ENCODE measurements at regions not wholly inside any gene's neighbourhood (a gene's known extent, or its start where the extent isn't known, plus 50 kb on each side); places are given as distances from the start of the nearest gene placed in this dataset.

DNA sequence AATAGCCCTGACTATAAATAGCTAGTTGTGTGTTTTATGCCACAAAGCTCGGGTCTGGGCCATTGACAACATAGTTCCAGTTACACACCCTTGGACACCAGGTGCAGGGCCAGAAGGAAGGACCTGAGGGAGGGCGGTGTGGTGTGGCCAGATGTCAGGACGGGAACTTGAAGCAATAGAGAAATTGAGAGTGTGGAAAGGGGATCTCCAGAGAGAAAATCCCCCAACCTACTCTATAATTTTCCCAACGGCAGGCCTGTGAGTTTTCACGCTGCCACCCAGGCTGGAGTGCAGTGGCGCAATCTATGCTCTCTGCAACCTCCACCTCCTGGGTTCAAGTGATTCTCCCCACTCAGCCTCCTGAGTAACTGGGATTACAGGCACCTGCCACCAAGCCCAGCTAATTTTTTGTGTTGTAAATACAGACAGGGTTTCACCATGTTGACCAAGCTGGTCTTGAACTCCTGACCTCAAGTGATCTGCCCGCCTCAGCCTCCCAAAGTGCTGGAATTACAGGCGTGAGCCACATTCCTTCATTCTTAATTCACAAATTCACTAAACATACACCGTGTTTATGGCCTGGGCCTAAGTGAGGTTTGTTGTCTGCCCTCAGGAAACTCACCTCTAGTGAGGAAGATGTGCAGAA, 70.8 kb upstream of the KLF13 start:
- no peak overlapping the region for H3K27ac ChIP-seq
- peak in 1 of 8 experiments; percentile 32 for ATAC-seq (replicated peaks in 6 of 8)
- no peak overlapping the region for H3K4me3 ChIP-seq
- 0 to 100% (median 81%) methylated on average over 1 to 4 of the region's 9 CpGs; no CpG with 5 or more reads in 2 of the 10 experiments for whole genome bisulfite sequencing, 10 experiments
- in situ Hi-C loops (cut with MboI; ENCODE audit: low pct_unique_long_range_greater_than_20kb in 2 of 9, low sequenced_read_pairs in 9 of 9, unreplicated experiment in 9 of 9), result no loop called here
- H3K4me1 ChIP-seq (replicated peaks in 1 of 2), result no peaks in the 10 kb centered on the region

DNA sequence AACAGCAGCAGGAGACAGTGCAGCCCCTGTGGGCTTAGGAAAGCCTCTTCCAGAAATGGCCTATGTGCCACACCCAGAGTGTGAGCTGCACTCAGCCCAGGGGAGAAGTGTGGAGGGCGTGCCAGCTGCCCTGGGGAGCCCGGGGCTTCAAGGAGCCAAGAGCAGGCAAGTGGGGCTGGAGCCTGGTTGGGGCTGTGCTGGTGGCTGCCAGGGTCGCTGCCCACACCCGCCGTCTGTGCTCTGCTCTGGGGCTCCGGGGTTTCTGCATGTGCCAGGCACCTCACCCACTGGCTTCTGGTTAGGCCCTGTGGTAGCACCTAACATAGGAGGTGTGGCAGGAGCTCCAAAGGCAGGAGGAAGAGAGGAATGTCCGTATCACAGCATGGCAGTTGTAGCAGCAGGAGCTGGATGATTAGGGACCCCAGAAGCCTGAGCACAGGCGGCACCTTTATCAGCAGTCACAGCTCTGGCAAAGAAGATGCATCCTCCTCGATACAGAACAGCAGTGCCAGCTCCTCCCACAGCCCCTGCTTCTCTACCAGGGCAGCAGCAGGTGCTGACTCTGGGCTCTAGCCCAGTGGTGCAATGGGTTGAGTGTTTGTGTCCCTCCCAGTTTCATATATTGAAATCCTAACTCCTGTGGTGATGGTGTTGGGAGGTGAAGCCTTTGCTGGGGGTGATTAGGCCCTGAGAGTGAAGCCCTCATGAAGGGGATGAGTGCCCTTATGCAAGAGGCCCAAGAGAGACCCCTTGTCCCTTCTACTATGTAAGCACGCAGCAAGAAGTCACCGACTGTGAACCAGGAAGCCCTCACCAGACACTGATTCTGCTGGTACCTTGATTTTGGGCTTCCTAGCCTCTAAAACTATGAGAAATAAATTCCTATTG, 70.0 kb upstream of the KLF13 start:
- no peak overlapping the region for H3K27ac ChIP-seq
- in situ Hi-C loops (cut with MboI; ENCODE audit: low pct_unique_long_range_greater_than_20kb in 2 of 9, low sequenced_read_pairs in 9 of 9, unreplicated experiment in 9 of 9), result no loop called here
- peak in 3 of 8 experiments; percentile 35 to 60 (median 48) for ATAC-seq (replicated peaks in 6 of 8)
- 60 to 100% (median 83%) methylated on average over 1 to 7 of the region's 11 CpGs; no CpG with 5 or more reads in 3 of the 10 experiments for WGBS, 10 experiments
- no peak overlapping the region for H3K4me3 ChIP-seq
- no peaks in the 10 kb centered on the region for H3K4me1 ChIP-seq (replicated peaks in 1 of 2)

DNA sequence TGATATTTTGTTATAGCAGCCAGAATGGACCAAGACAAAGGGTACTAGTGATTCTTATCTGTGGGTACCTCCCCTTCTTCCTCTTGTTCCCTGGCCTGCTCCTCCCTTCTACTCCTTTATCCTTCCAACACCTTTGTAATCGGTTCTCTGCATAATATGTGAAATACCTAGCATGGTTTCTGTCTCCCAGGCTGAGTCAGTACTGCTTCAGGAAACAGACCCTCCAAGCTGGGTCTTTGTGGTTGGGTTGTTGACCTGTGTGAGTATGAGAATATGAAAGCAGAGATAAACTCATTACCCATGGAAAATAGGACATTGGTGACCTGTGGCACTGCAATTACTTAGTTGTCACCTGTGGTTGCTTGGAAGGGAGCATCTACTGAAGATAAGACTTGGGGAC, 69.3 kb upstream of the KLF13 start:
- Histone ChIP-seq H3K4me1 (replicated peaks in 1 of 2) (no peaks in the 10 kb centered on the region), H3K27ac (no peak overlapping the region), H3K4me3 (no peak overlapping the region)
- no peak for ATAC-seq (replicated peaks in 6 of 8)
- in situ Hi-C loops (cut with MboI; ENCODE audit: low pct_unique_long_range_greater_than_20kb in 2 of 9, low sequenced_read_pairs in 9 of 9, unreplicated experiment in 9 of 9), result no loop called here
- WGBS, 10 experiments, result 50 to 75% (median 57%) methylated on average over 1 of the region's 1 CpG; no CpG with 5 or more reads in 7 of the 10 experiments

DNA sequence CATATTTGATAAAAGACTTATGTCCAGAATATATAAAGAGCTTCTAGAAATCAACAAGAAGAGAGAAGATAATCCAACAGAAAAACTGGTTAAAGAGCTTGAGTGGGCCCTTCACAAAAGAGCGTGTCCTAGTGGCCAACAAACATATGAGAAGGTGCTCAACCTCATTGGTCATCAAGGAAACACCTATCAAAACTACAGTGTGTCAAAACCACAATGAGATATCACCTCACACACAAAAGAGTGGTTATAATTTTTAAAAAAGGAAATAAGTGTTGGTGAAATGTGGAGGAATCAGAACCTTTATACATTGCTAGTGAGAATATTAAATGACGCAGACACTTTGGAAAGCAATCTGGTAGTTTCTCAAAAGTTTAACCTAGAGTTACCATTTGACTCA, 68.4 kb upstream of the KLF13 start:
- no peak for ATAC-seq (replicated peaks in 6 of 8)
- Histone ChIP-seq H3K4me1 (replicated peaks in 1 of 2) (no peaks in the 10 kb centered on the region), H3K27ac (no peak overlapping the region), H3K4me3 (no peak overlapping the region)
- WGBS, 10 experiments, result 72 to 100% (median 93%) methylated on average over 1 to 2 of the region's 2 CpGs; no CpG with 5 or more reads in 1 of the 10 experiments
- in situ Hi-C loops (cut with MboI; ENCODE audit: low pct_unique_long_range_greater_than_20kb in 2 of 9, low sequenced_read_pairs in 9 of 9, unreplicated experiment in 9 of 9), result no loop called here

DNA sequence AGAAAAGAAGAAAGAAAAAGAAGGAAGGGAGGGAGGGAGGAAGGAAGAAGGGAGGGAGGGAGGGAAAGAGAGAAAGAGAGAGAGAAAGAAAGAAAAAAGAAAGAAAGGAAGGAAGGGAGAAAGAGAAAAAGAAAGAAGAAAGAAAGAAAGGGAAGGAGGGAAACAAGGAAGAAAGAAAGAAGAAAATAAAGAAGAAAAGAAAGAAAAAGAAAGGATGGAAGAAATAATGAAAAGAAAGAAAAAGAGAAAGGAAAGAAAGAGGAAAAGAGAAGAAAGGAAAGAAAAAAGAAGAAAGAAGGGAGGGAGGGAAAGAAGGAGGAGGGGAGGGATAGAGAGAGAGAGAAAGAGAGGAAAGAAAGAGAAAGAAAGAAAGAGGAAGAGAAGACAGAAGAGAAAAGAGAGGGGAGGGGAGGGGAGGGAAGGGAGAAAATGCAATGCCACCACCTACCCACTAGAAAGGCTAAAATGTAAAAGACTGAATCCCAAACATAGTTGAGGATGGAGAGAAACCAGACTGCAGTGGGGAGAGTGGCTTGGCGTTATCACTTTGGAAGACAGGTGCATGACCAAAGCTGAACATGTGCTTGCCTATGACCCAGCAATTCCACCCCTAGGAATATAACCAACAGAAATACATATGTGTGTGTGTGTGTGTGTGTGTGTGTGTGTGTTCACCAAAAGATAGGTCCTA, 66.9 kb upstream of the KLF13 start:
- in situ Hi-C loops (cut with MboI; ENCODE audit: low pct_unique_long_range_greater_than_20kb in 2 of 9, low sequenced_read_pairs in 9 of 9, unreplicated experiment in 9 of 9), result no loop called here
- no peak overlapping the region for H3K27ac ChIP-seq
- WGBS, 10 experiments, result no CpG with 5 or more reads among the region's 1 CpG
- no peaks in the 10 kb centered on the region for H3K4me1 ChIP-seq (replicated peaks in 1 of 2)
- ATAC-seq (replicated peaks in 6 of 8), result no peak
- H3K4me3 ChIP-seq, result no peak overlapping the region

DNA sequence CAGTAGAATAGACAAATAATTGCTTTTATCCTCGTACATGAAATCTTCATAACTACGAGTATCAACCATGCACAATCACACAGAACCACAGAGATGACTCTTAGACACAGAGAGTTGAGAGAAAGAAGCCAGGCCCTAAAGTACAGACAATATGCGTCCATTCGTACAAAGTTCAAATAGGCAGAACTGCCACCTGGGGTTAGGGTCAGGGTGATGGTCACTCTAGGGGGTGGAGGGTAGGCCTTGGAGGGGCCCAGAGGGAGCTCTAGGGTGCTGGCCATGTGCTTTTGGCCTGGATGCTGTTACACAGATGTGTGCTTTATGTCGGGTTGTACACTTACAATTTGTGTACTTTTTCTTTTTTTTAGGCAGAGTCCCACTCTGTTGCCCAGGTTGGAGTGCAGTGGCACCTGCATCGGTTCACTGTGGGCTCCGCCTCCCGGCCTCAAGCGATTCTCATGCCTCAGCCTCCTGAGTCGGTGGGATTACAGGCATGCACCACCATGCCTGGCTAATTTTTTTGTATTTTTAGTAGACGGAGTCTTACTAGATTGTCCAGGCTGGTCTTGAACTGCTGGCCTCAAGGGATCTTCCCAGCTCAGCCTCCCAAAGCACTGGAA, 65.9 kb upstream of the KLF13 start:
- Histone ChIP-seq H3K4me1 (replicated peaks in 1 of 2) (peaks cover 4 to 8% of the 10 kb centered on the region in 2 donors), H3K27ac (no peak overlapping the region), H3K4me3 (no peak overlapping the region)
- in situ Hi-C loops (cut with MboI; ENCODE audit: low pct_unique_long_range_greater_than_20kb in 2 of 9, low sequenced_read_pairs in 9 of 9, unreplicated experiment in 9 of 9), result no loop called here
- no peak for ATAC-seq (replicated peaks in 6 of 8)
- 70 to 100% (median 95%) methylated on average over 1 to 8 of the region's 11 CpGs; no CpG with 5 or more reads in 1 of the 10 experiments for WGBS, 10 experiments

DNA sequence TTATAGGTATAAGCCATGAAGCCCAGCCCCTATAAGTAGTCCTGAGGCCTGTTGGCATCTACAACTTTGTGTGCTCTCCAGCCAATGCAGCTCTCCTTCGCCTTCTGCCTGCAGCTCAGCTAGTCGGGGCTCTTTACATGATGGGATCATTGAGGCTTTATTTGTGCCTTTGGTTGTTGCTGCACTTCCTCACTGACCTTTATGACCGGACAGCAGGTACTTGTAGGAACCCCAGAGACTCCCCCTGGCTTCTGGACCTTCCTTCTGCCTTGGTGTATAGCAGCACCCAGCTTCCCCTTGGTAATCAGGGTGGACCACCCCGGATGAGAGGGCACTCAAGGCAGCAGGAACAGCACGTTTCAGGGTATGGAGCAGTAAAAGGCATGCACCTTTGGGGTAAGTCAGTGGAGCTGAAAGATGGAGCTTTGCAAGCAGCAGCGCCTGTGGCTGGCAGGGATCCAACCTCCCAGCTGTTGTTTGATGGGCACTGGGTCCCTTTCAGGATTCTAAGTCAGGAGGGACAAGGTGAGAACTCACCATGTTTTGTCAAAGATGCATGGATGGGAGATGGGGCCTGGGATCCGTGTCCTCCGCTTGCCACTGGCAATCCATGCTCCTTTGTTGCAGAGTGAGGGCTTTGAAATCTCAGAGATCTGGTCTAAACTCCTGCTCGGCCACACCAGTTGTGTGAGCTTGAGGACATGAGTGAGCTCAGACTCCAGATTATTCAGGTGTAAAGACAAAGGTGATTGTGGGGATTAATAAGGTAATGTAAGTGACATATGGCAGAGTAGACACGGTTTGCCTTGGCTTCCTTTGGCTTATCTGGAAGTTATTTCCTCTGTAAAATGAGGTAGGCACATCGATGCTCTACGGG, 65.1 kb upstream of the KLF13 start:
- ATAC-seq (replicated peaks in 6 of 8), result no peak
- WGBS, 10 experiments, result 72 to 100% (median 93%) methylated on average over 1 to 7 of the region's 12 CpGs; no CpG with 5 or more reads in 3 of the 10 experiments
- in situ Hi-C loops (cut with MboI; ENCODE audit: low pct_unique_long_range_greater_than_20kb in 2 of 9, low sequenced_read_pairs in 9 of 9, unreplicated experiment in 9 of 9), result no loop called here

DNA sequence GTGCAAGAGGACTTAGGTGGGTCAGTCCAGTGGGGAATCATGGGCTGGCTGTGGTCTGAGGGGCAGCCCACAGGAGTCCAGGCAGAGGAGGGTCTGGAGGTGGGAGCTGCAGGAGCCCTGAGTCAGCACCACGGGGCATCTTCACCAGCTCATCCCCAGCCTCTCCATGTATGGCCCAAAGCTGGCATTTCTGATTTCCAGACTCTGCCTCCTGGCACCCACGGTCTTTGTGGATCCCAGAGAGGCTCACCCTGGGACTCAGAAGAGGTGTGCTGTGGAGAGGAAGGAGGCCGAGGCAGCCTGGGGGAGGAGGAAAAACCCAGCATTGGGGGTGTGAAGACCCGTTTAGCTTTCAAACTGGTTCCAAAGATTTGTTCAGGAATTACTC, 64.5 kb upstream of the KLF13 start:
- ATAC-seq (replicated peaks in 6 of 8), result no peak
- no peak overlapping the region for H3K27ac ChIP-seq
- H3K4me1 ChIP-seq (replicated peaks in 1 of 2), result peaks cover 12 to 22% of the 10 kb centered on the region in 2 donors
- no peak overlapping the region for H3K4me3 ChIP-seq
- 14% methylated on average over 1 of the region's 4 CpGs; no CpG with 5 or more reads in 9 of the 10 experiments for WGBS, 10 experiments
- in situ Hi-C loops (cut with MboI; ENCODE audit: low pct_unique_long_range_greater_than_20kb in 2 of 9, low sequenced_read_pairs in 9 of 9, unreplicated experiment in 9 of 9), result no loop called here

More for the DNA sequence above, 65.1 kb upstream of the KLF13 start:
- peaks cover 11 to 16% of the 10 kb centered on the region in 2 donors for H3K4me1 ChIP-seq (replicated peaks in 1 of 2)
- H3K27ac ChIP-seq, result no peak overlapping the region
- no peak overlapping the region for H3K4me3 ChIP-seq

DNA sequence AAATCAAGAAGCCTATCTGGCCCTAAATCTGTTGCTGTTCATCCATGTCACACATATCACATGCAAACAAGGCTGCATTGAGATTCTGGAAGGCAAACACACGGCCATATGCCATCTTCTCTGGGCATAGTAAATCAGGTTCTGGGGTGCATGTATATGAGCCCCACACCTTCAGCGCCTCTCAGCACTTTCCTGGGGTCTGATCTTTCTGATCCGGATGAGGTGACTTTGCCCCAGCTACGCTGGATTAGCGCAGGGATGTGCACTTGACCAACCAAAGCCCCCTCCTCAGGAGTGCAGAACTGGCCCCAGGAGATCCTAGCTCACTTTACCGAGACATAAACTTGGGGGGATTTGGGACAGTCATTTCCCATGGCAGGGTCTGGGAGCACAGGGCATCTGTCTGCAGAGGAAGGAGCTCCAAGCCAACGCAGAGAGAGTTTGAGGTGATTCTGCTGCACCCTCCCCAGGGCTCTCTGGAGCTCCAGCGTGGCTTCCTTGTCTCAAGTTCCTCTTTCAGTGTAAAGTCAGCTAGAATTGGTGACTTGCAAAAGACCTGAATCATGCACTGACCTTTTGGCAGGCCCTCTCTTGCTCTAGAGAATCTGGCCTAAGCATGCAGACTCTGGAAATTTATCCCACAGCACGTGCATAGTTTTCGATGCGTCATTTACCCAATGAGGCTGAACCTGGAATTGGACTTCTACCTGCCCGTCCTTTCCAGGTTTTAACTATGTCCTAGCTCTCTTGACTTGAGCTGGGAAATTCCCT, 63.5 kb upstream of the KLF13 start:
- Histone ChIP-seq H3K4me1 (replicated peaks in 1 of 2) (peaks cover 12 to 22% of the 10 kb centered on the region in 2 donors), H3K4me3 (no peak overlapping the region), H3K27ac (no peak overlapping the region)
- 64 to 100% (median 91%) methylated on average over 1 to 7 of the region's 12 CpGs; no CpG with 5 or more reads in 2 of the 10 experiments for WGBS, 10 experiments
- in situ Hi-C loops (cut with MboI; ENCODE audit: low pct_unique_long_range_greater_than_20kb in 2 of 9, low sequenced_read_pairs in 9 of 9, unreplicated experiment in 9 of 9), result no loop called here
- ATAC-seq (replicated peaks in 6 of 8), result peak in 2 of 8 experiments; percentile 24 to 40

DNA sequence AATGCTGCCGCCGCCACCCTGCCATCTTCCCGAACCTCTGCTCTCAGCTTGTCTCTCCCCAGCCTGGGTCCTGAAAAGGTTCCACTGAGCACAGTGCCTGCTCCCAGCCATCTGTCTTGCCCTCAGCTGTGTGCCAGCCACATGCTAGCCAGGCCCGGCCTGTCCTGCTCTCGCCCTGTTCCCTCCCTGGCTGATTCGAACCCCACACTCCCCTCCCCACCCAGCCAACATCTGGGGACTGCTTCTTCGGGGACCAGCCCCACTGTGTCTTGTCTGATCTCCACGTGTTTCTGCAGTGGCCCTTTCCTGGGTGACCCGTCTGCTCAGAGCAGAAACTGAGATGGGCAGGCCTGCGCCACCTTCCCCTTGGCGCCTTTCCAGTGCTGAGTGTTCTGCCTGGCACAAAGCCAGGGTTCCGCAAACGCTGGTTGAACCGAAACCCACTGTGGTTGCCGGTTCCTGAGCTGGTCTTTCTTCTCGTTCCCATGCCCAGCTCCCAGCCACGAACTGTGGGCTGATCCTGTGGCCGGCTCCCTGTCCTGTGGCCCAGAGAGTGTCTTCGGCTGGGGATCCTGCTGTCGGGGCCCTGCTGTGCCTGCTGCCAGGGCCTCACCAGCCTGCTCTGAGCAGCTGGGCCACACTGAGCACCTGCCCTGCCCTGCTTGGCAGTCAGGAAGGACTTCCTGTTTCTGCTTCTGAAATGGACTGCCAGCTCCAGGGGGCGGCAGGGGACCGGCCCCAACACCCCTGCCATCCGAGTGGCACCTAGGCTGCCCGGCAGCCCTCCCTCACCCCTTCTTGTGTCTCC, 62.7 kb upstream of the KLF13 start:
- peaks cover 12 to 22% of the 10 kb centered on the region in 2 donors for H3K4me1 ChIP-seq (replicated peaks in 1 of 2)
- no peak overlapping the region for H3K27ac ChIP-seq
- no peak overlapping the region for H3K4me3 ChIP-seq
- peak in 1 of 8 experiments; percentile 11 for ATAC-seq (replicated peaks in 6 of 8)
- WGBS, 10 experiments, result 40 to 98% (median 80%) methylated on average over 1 to 8 of the region's 24 CpGs; no CpG with 5 or more reads in 6 of the 10 experiments
- in situ Hi-C loops (cut with MboI; ENCODE audit: low pct_unique_long_range_greater_than_20kb in 2 of 9, low sequenced_read_pairs in 9 of 9, unreplicated experiment in 9 of 9), result no loop called here

DNA sequence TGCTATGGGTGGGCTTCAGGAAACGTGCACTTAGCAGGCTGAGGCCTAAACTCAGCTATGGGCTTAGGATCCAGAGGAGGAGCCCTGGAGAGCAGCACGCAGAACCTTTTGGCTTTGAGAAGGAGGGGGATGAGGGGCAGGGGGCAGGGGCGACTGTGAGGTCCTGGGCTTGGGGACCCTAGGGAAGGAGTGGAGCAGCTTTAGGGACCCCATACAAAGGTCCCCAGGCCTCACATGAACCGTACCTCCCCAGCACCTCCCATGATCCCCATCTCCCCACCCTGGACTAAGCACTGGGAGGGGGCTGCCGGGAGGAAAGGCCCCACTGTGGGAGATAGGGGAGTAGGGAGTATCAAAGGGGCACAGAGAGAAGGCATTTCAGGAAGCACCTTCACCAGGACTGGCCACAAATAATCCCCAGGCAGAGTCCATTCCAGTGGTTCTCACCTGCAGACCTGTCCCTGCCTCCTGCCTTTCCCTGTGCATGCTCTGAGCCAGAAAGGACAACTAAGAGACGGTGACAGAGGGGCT, 62.0 kb upstream of the KLF13 start:
- WGBS, 10 experiments, result 90 to 100% methylated on average over 1 to 2 of the region's 6 CpGs; no CpG with 5 or more reads in 8 of the 10 experiments
- in situ Hi-C loops (cut with MboI; ENCODE audit: low pct_unique_long_range_greater_than_20kb in 2 of 9, low sequenced_read_pairs in 9 of 9, unreplicated experiment in 9 of 9), result no loop called here
- no peak overlapping the region for H3K4me3 ChIP-seq
- H3K4me1 ChIP-seq (replicated peaks in 1 of 2), result peaks cover 12 to 22% of the 10 kb centered on the region in 2 donors
- no peak overlapping the region for H3K27ac ChIP-seq
- ATAC-seq (replicated peaks in 6 of 8), result peak in 1 of 8 experiments; percentile 11
